IPS-18a (cell line): ENCODE measurements at regions not wholly inside any gene's neighbourhood (a gene's known extent, or its start where the extent isn't known, plus 50 kb on each side); places are given as distances from the start of the nearest gene placed in this dataset.

Source experiments
- H3K27ac ChIP-seq: one replicate; pipeline ENCODE4 v1.5.1; 2013; ENCODE audit warnings: low read length
- H3K27me3 ChIP-seq: one replicate; pipeline ENCODE4 v1.6.1; 2013; ENCODE audit warnings: mild to moderate bottlenecking, low read length; ENCODE audit not compliant: control insufficient read depth, insufficient read depth
- H3K36me3 ChIP-seq: one replicate; pipeline ENCODE4 v1.6.1; 2013; ENCODE audit warnings: low read depth, low read length; ENCODE audit not compliant: control insufficient read depth
- H3K4me1 ChIP-seq: one replicate; pipeline ENCODE4 v1.6.1; 2013; ENCODE audit warnings: low read depth, low read length; ENCODE audit not compliant: control insufficient read depth
- H3K4me3 ChIP-seq: one replicate; pipeline ENCODE4 v1.5.1; 2013; ENCODE audit warnings: low read length
- H3K9ac ChIP-seq: one replicate; pipeline ENCODE4 v1.6.1; 2013; ENCODE audit warnings: mild to moderate bottlenecking, low read length, moderate library complexity
- H3K9me3 ChIP-seq: one replicate; pipeline ENCODE4 v1.6.1; 2013; ENCODE audit warnings: low read depth, low read length; ENCODE audit not compliant: control insufficient read depth

- no peaks in the 10 kb centered on the region for H3K4me1 ChIP-seq
- H3K4me3 ChIP-seq: no peak overlapping the region
- H3K27ac ChIP-seq: no peak overlapping the region
- no peaks in the 10 kb centered on the region for H3K27me3 ChIP-seq
- no peaks in the 10 kb centered on the region for H3K9me3 ChIP-seq
- no peak overlapping the region for H3K9ac ChIP-seq
- no peaks in the 10 kb centered on the region for H3K36me3 ChIP-seq
These were observed 270.1 kb upstream of the CNTN4 start for GRCh38 chr3:1828519-1828918.

- no peaks in the 10 kb centered on the region for H3K4me1 ChIP-seq
- H3K9me3 ChIP-seq: no peaks in the 10 kb centered on the region
- no peaks in the 10 kb centered on the region for H3K36me3 ChIP-seq
- H3K27me3 ChIP-seq: no peaks in the 10 kb centered on the region
- no peak overlapping the region for H3K27ac ChIP-seq
- H3K9ac ChIP-seq: no peak overlapping the region
- no peak overlapping the region for H3K4me3 ChIP-seq
These were observed 267.8 kb upstream of the CNTN4 start for GRCh38 chr3:1830851-1831250.

- Histone ChIP-seq H3K27me3 (no peaks in the 10 kb centered on the region), H3K9ac (no peak overlapping the region), H3K4me1 (no peaks in the 10 kb centered on the region), H3K4me3 (no peak overlapping the region), H3K36me3 (no peaks in the 10 kb centered on the region), H3K9me3 (no peaks in the 10 kb centered on the region), H3K27ac (no peak overlapping the region)
These were observed 266.3 kb upstream of the CNTN4 start for GRCh38 chr3:1832395-1832794.

- Histone ChIP-seq H3K4me3 (no peak overlapping the region), H3K9me3 (no peaks in the 10 kb centered on the region), H3K4me1 (no peaks in the 10 kb centered on the region), H3K9ac (no peak overlapping the region), H3K27ac (no peak overlapping the region), H3K27me3 (no peaks in the 10 kb centered on the region), H3K36me3 (no peaks in the 10 kb centered on the region)
These were observed 255.6 kb upstream of the CNTN4 start for GRCh38 chr3:1843111-1843510.

GRCh38 chr3:1847571-1847970, 251.1 kb upstream of the CNTN4 start:
- Histone ChIP-seq H3K4me3 (no peak overlapping the region), H3K27me3 (no peaks in the 10 kb centered on the region), H3K4me1 (no peaks in the 10 kb centered on the region), H3K36me3 (no peaks in the 10 kb centered on the region), H3K9me3 (no peaks in the 10 kb centered on the region), H3K9ac (no peak overlapping the region), H3K27ac (no peak overlapping the region)

GRCh38 chr3:1848935-1849334, 249.7 kb upstream of the CNTN4 start:
- Histone ChIP-seq H3K4me3 (no peak overlapping the region), H3K9ac (no peak overlapping the region), H3K4me1 (no peaks in the 10 kb centered on the region), H3K36me3 (no peaks in the 10 kb centered on the region), H3K9me3 (no peaks in the 10 kb centered on the region), H3K27me3 (no peaks in the 10 kb centered on the region), H3K27ac (no peak overlapping the region)

- no peaks in the 10 kb centered on the region for H3K36me3 ChIP-seq
- H3K9me3 ChIP-seq: no peaks in the 10 kb centered on the region
- H3K4me1 ChIP-seq: no peaks in the 10 kb centered on the region
- no peaks in the 10 kb centered on the region for H3K27me3 ChIP-seq
- no peak overlapping the region for H3K4me3 ChIP-seq
- H3K9ac ChIP-seq: no peak overlapping the region
- H3K27ac ChIP-seq: no peak overlapping the region
These were observed 245.7 kb upstream of the CNTN4 start for GRCh38 chr3:1852950-1853349.

- Histone ChIP-seq H3K36me3 (no peaks in the 10 kb centered on the region), H3K27ac (no peak overlapping the region), H3K9me3 (no peaks in the 10 kb centered on the region), H3K27me3 (no peaks in the 10 kb centered on the region), H3K4me1 (no peaks in the 10 kb centered on the region), H3K9ac (no peak overlapping the region), H3K4me3 (no peak overlapping the region)
These were observed 242.8 kb upstream of the CNTN4 start for GRCh38 chr3:1855841-1856240.

GRCh38 chr3:1870738-1871137, 227.9 kb upstream of the CNTN4 start:
- H3K9me3 ChIP-seq: no peaks in the 10 kb centered on the region
- H3K9ac ChIP-seq: no peak overlapping the region
- H3K27ac ChIP-seq: no peak overlapping the region
- H3K27me3 ChIP-seq: no peaks in the 10 kb centered on the region
- no peaks in the 10 kb centered on the region for H3K4me1 ChIP-seq
- no peaks in the 10 kb centered on the region for H3K36me3 ChIP-seq
- no peak overlapping the region for H3K4me3 ChIP-seq

GRCh38 chr3:1883534-1883933, 215.1 kb upstream of the CNTN4 start:
- H3K4me1 ChIP-seq: no peaks in the 10 kb centered on the region
- no peaks in the 10 kb centered on the region for H3K36me3 ChIP-seq
- H3K9me3 ChIP-seq: peaks cover 4% of the 10 kb centered on the region
- no peak overlapping the region for H3K4me3 ChIP-seq
- no peaks in the 10 kb centered on the region for H3K27me3 ChIP-seq
- no peak overlapping the region for H3K27ac ChIP-seq
- H3K9ac ChIP-seq: no peak overlapping the region

- H3K4me3 ChIP-seq: no peak overlapping the region
- no peak overlapping the region for H3K27ac ChIP-seq
- no peaks in the 10 kb centered on the region for H3K36me3 ChIP-seq
- no peak overlapping the region for H3K9ac ChIP-seq
- peaks cover 4% of the 10 kb centered on the region for H3K9me3 ChIP-seq
- no peaks in the 10 kb centered on the region for H3K27me3 ChIP-seq
- H3K4me1 ChIP-seq: no peaks in the 10 kb centered on the region
These were observed 206.2 kb upstream of the CNTN4 start for GRCh38 chr3:1892459-1892858.

- Histone ChIP-seq H3K9ac (no peak overlapping the region), H3K9me3 (no peaks in the 10 kb centered on the region), H3K36me3 (no peaks in the 10 kb centered on the region)
These were observed 196.2 kb upstream of the CNTN4 start for GRCh38 chr3:1902416-1902815.

More at GRCh38 chr3:1902416-1902815, 196.2 kb upstream of the CNTN4 start:
- Histone ChIP-seq H3K27ac (no peak overlapping the region), H3K4me1 (no peaks in the 10 kb centered on the region), H3K4me3 (no peak overlapping the region), H3K27me3 (no peaks in the 10 kb centered on the region)
